ENCODE measurements at regions not wholly inside any gene's neighbourhood (a gene's known extent, or its start where the extent isn't known, plus 50 kb on each side); places are given as distances from the start of the nearest gene placed in this dataset.

DNA sequence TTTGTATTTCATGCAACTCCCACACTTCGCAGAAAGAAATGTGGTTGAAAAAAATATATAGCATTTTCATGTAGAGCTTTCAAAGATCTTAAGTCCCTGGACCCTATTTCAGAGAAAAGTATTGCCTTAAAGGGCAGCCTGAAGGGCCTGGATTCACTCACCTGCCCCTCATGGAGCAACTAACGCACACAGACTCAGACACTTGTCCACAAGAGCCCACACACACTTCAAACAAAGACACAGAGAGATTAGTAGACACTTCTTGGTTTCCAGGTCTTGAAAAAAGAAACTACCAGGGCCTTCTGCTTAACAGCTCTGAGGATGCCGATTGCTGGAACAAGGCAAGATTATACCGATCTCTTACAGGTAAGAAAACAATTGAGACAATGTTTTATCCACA is 122.2 kb downstream of the ZBTB18 start:
- TF ChIP-seq, protein P1, sequence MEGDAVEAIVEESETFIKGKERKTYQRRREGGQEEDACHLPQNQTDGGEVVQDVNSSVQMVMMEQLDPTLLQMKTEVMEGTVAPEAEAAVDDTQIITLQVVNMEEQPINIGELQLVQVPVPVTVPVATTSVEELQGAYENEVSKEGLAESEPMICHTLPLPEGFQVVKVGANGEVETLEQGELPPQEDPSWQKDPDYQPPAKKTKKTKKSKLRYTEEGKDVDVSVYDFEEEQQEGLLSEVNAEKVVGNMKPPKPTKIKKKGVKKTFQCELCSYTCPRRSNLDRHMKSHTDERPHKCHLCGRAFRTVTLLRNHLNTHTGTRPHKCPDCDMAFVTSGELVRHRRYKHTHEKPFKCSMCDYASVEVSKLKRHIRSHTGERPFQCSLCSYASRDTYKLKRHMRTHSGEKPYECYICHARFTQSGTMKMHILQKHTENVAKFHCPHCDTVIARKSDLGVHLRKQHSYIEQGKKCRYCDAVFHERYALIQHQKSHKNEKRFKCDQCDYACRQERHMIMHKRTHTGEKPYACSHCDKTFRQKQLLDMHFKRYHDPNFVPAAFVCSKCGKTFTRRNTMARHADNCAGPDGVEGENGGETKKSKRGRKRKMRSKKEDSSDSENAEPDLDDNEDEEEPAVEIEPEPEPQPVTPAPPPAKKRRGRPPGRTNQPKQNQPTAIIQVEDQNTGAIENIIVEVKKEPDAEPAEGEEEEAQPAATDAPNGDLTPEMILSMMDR (IDR thresholded peaks at IDR 0.05; ENCODE audit: insufficient read depth, low read length), result no peak
- TF ChIP-seq POLR2AphosphoS5 (IDR thresholded peaks at IDR 0.05; ENCODE audit: low read depth) (no peak), GABPA (IDR thresholded peaks at IDR 0.05; ENCODE audit: low read depth) (no peak), SPI1 (IDR thresholded peaks at IDR 0.05; ENCODE audit: borderline replicate concordance, low read depth) (no peak)
